Endodermal cell (in vitro differentiated cells): ENCODE measurements at regions not wholly inside any gene's neighbourhood (a gene's known extent, or its start where the extent isn't known, plus 50 kb on each side); places are given as distances from the start of the nearest gene placed in this dataset.

Source experiments
- DNase-seq: peaks from one replicate; pipeline ENCODE4 v3.0.0-alpha.2; 2017
- H3K27ac ChIP-seq: 2 replicates; pipeline ENCODE4 v1.5.1; 2013; ENCODE audit warnings: mild to moderate bottlenecking, low read depth, low read length, moderate library complexity
- H3K27me3 ChIP-seq: 2 replicates; pipeline ENCODE4 v1.6.1; 2013; ENCODE audit warnings: mild to moderate bottlenecking, low read length, moderate library complexity; ENCODE audit not compliant: insufficient read depth, control insufficient read depth, poor library complexity, severe bottlenecking
- H3K36me3 ChIP-seq: 2 replicates; pipeline ENCODE4 v1.7.0; 2013; ENCODE audit warnings: mild to moderate bottlenecking, low read length, moderate library complexity; ENCODE audit not compliant: control insufficient read depth, insufficient read depth
- H3K4me1 ChIP-seq: one replicate; pipeline ENCODE4 v1.7.0; 2013; ENCODE audit warnings: low read length; ENCODE audit not compliant: control insufficient read depth, insufficient read depth
- H3K4me3 ChIP-seq: 2 replicates; pipeline ENCODE4 v1.5.1; 2013; ENCODE audit warnings: mild to moderate bottlenecking, low read length, moderate library complexity
- H3K9ac ChIP-seq: 2 replicates; pipeline ENCODE4 v1.6.1; 2013; ENCODE audit warnings: mild to moderate bottlenecking, low read length, moderate library complexity; ENCODE audit not compliant: poor library complexity, severe bottlenecking; ENCODE audit errors: extremely low read depth
- H3K9me3 ChIP-seq: 2 replicates; pipeline ENCODE4 v1.6.1; 2013; ENCODE audit warnings: mild to moderate bottlenecking, low read length, moderate library complexity; ENCODE audit not compliant: control insufficient read depth
- H3K27ac Mint-ChIP-seq: 2 replicates; pipeline ENCODE4 v1.8.0; 2020; ENCODE audit warnings: mixed read lengths
- H3K27me3 Mint-ChIP-seq: 2 replicates; pipeline ENCODE4 v1.8.0; 2021; ENCODE audit warnings: mild to moderate bottlenecking, mixed read lengths; ENCODE audit not compliant: insufficient read depth
- H3K36me3 Mint-ChIP-seq: 2 replicates; pipeline ENCODE4 v1.8.0; 2020; ENCODE audit warnings: low read depth, mixed read lengths
- H3K4me1 Mint-ChIP-seq: 2 replicates; pipeline ENCODE4 v1.8.0; 2020; ENCODE audit warnings: mixed read lengths
- H3K4me3 Mint-ChIP-seq: 2 replicates; pipeline ENCODE4 v1.8.0; 2020; ENCODE audit warnings: mild to moderate bottlenecking, moderate library complexity, mixed read lengths
- H3K9me3 Mint-ChIP-seq: 2 replicates; pipeline ENCODE4 v1.8.0; 2020; ENCODE audit warnings: mild to moderate bottlenecking, mixed read lengths
- CTCF ChIP-seq: fragments of 200-600 bp; sonication (generic); conservative IDR thresholded peaks from 2 replicates; pipeline ENCODE4 v1.5.0; 2021; ENCODE audit warnings: antibody characterized with exemption, mild to moderate bottlenecking
- WGBS, 2 experiments: methylation state at CpG; one replicate each; pipeline versions ENCODE4 v1.1.5 to v1.1.7; 2013; ENCODE audit warnings: missing lambda C conversion rate in 2 of 2, mixed read lengths in 1 of 2; ENCODE audit not compliant: insufficient coverage in 1 of 2, insufficient read length in 1 of 2; 5-methylcytosine and 5-hydroxymethylcytosine counted together

DNA sequence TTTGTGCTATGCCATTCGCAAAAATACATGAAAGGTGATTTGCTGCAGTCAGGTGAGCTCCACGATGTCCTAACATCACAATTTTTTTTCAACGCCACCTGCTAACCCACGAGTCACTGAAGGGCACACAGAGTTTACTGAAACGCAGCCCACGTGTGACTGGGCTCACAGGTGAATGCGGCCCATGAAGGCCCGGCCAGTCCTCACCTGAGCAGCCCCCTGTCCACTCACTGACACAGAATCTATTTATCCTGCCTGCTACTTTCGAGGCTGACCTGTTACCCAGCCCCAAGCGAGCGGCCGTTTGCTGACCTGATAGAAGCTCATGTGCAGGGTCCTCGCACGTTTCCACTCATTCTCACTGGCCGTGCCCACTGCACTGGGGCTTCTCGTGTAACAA, 121.9 kb upstream of the SOX1 start:
- peaks cover 6% of the 10 kb centered on the region for H3K9me3 Mint-ChIP-seq
- no peak overlapping the region for H3K9ac ChIP-seq
- no peak overlapping the region for H3K4me3 ChIP-seq
- H3K4me1 ChIP-seq, result no peaks in the 10 kb centered on the region
- H3K36me3 Mint-ChIP-seq, result no peaks in the 10 kb centered on the region
- no peak overlapping the region for H3K27ac Mint-ChIP-seq
- H3K4me3 Mint-ChIP-seq, result no peak overlapping the region
- H3K27ac ChIP-seq, result no peak overlapping the region
- WGBS, 2 experiments, result 92 to 94% methylated on average over 13 to 16 of the region's 16 CpGs
- H3K9me3 ChIP-seq, result no peaks in the 10 kb centered on the region
- no peaks in the 10 kb centered on the region for H3K36me3 ChIP-seq
- peaks cover 6% of the 10 kb centered on the region for H3K27me3 Mint-ChIP-seq
- TF ChIP-seq CTCF, result no peak
- no peak for DNase-seq
- no peaks in the 10 kb centered on the region for H3K27me3 ChIP-seq
- no peaks in the 10 kb centered on the region for H3K4me1 Mint-ChIP-seq

GRCh38 chr13:111946214-111946613, 120.7 kb upstream of the SOX1 start:
- Histone ChIP-seq H3K27ac (no peak overlapping the region), H3K36me3 (no peaks in the 10 kb centered on the region), H3K4me1 (no peaks in the 10 kb centered on the region), H3K27me3 (no peaks in the 10 kb centered on the region), H3K9ac (no peak overlapping the region), H3K9me3 (peaks cover 7% of the 10 kb centered on the region), H3K4me3 (no peak overlapping the region)
- peaks cover 8% of the 10 kb centered on the region for H3K27me3 Mint-ChIP-seq
- no peak overlapping the region for H3K27ac Mint-ChIP-seq
- DNase-seq, result no peak
- no peak overlapping the region for H3K4me3 Mint-ChIP-seq
- 87 to 92% methylated on average over 6 to 10 of the region's 10 CpGs for WGBS, 2 experiments
- no peaks in the 10 kb centered on the region for H3K4me1 Mint-ChIP-seq
- H3K9me3 Mint-ChIP-seq, result peaks cover 13% of the 10 kb centered on the region
- no peaks in the 10 kb centered on the region for H3K36me3 Mint-ChIP-seq
- TF ChIP-seq CTCF, result no peak

DNA sequence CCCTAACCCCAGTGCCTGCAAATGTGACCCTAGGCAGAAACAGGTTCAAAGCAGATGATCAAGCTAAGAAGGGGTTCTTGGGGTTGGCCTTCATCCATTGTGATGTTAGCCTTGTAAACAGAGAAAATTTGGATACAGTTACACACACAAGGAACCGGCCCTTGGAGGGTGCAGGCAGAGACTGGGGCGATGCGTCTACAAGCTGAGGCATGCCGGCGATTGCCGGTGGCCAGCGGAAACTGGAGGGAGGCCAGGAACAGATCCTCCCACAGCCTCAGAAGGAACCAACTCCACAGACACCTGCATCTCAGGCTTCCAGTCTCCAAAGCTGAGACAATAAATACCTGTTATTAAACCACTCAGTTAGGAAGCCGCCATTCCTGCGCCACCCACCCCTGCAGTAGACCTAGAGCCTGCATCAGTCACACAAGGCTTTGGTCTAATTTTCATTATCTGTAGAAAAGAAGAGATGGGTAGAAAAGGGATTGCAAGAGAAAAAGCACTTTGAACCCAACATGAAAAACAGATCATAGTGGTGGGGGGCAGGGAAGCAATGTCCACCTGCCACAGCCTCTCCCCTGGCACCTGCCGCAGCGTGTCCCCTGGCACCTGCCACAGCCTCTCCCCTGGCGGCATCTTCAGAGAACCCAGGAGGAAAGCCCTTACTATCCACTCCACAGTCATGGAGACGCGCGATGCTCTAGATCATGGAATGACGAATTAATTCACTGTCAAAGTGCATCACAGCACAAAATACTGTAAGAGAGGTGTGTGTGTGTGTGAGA, 119.7 kb upstream of the SOX1 start:
- Histone ChIP-seq H3K9ac (no peak overlapping the region), H3K4me1 (no peaks in the 10 kb centered on the region), H3K36me3 (no peaks in the 10 kb centered on the region), H3K4me3 (no peak overlapping the region), H3K27ac (no peak overlapping the region), H3K27me3 (no peaks in the 10 kb centered on the region), H3K9me3 (peaks cover 7% of the 10 kb centered on the region)
- WGBS, 2 experiments, result 96 to 97% methylated on average over 10 to 16 of the region's 16 CpGs
- H3K27me3 Mint-ChIP-seq, result peaks cover 8% of the 10 kb centered on the region
- no peaks in the 10 kb centered on the region for H3K4me1 Mint-ChIP-seq
- no peak overlapping the region for H3K27ac Mint-ChIP-seq
- H3K4me3 Mint-ChIP-seq, result no peak overlapping the region
- DNase-seq, result no peak
- H3K36me3 Mint-ChIP-seq, result no peaks in the 10 kb centered on the region
- no peak for TF ChIP-seq CTCF
- H3K9me3 Mint-ChIP-seq, result peaks cover 19% of the 10 kb centered on the region
